NB4 (cell line): ENCODE measurements at regions not wholly inside any gene's neighbourhood (a gene's known extent, or its start where the extent isn't known, plus 50 kb on each side); places are given as distances from the start of the nearest gene placed in this dataset.

Experiments
- DNase-seq: peaks from one replicate; pipeline ENCODE4 v3.0.0; 2010; ENCODE audit warnings: low read depth
- H3K4me3 ChIP-seq: one replicate; pipeline ENCODE4 v1.5.1; 2011; ENCODE audit warnings: mild to moderate bottlenecking, low read depth, low read length, moderate library complexity
- CTCF ChIP-seq: IDR thresholded peaks from one replicate; pipeline ENCODE4 v1.5.1; 2012; ENCODE audit warnings: low read depth, low read length
- MAX ChIP-seq: IDR thresholded peaks from 2 replicates; pipeline ENCODE4 v1.6.1; 2011; ENCODE audit warnings: low read depth, low read length
- MYC ChIP-seq: IDR thresholded peaks from 2 replicates; pipeline ENCODE4 v1.6.1; 2011; ENCODE audit warnings: low read depth, low read length
- POLR2A ChIP-seq: IDR thresholded peaks from 2 replicates; pipeline ENCODE4 v1.6.1; 2011; ENCODE audit warnings: mild to moderate bottlenecking; ENCODE audit not compliant: insufficient read length; ENCODE audit errors: extremely low read depth

DNA sequence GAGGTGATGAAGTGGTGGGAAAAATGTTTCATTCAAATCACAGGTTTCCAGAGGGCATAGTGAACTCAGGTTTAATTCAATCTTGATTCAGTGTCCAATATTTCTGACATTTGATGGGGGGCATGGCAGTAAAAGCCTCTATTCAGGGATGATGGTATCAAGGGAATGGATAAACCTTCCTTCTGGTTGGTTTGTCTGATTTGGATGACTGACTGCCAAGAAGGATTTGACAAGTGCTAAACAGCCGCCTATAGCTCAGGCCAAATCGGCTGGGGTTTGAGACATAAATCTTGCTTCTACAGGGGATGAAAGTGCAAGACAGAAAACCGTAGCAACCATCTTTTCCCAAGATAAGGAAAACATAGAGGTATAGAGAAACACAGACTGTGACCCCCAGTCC, 121.8 kb upstream of the C11orf87 start:
- no peak overlapping the region for H3K4me3 ChIP-seq
- TF ChIP-seq MYC (no peak), MAX (no peak), POLR2A (no peak), CTCF (no peak)
- DNase-seq = no peak

- no peak for TF ChIP-seq MAX
- TF ChIP-seq MYC = no peak
- H3K4me3 ChIP-seq = no peak overlapping the region
- no peak for DNase-seq
Observed at GRCh38 chr11:109302591-109303334, 119.2 kb upstream of the C11orf87 start.

GRCh38 chr11:109303342-109303741, 118.6 kb upstream of the C11orf87 start:
- TF ChIP-seq POLR2A (no peak), MAX (no peak), MYC (no peak), CTCF (no peak)
- DNase-seq = no peak
- H3K4me3 ChIP-seq = no peak overlapping the region

GRCh38 chr11:109304159-109304558, 117.8 kb upstream of the C11orf87 start:
- no peak overlapping the region for H3K4me3 ChIP-seq
- no peak for TF ChIP-seq MYC
- TF ChIP-seq MAX = no peak
- TF ChIP-seq POLR2A = no peak
- TF ChIP-seq CTCF = no peak
- no peak for DNase-seq

- no peak for DNase-seq
- H3K4me3 ChIP-seq = no peak overlapping the region
- no peak for TF ChIP-seq POLR2A
- no peak for TF ChIP-seq MYC
- no peak for TF ChIP-seq CTCF
- no peak for TF ChIP-seq MAX
Observed at GRCh38 chr11:109305009-109305408, 117.0 kb upstream of the C11orf87 start.

DNA sequence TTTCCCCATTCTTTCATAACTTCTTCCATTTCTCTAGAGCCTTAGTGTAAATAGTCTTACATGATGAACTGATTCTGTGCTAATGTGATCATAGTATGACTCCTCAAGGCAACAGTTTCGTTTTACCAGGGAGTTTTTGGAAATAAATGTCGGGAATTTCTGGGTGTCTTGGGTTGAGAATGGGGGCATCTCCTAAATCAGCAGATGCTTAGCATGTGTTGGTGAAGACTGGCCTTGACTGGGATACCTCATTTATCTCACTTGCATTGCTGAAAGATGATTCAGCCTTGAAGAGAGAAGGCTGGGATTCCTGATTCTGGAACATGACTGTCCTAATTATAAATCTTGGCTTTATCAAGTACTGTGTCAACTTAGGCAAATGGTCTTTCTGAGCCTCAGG, 115.7 kb upstream of the C11orf87 start:
- DNase-seq = no peak

More for the DNA sequence above, 115.7 kb upstream of the C11orf87 start:
- TF ChIP-seq MYC (no peak), CTCF (no peak), POLR2A (no peak), MAX (no peak)
- H3K4me3 ChIP-seq = no peak overlapping the region
